GM23248 (cell line): ENCODE measurements at regions not wholly inside any gene's neighbourhood (a gene's known extent, or its start where the extent isn't known, plus 50 kb on each side); places are given as distances from the start of the nearest gene placed in this dataset.

Source experiments
- EZH2 ChIP-seq: fragments of 200-600 bp; sonication (generic); IDR thresholded peaks from 2 replicates; pipeline ENCODE4 v1.6.1; 2018; ENCODE audit warnings: antibody characterized with exemption, mild to moderate bottlenecking; ENCODE audit not compliant: insufficient read depth, poor library complexity, severe bottlenecking
- EZH2phosphoT487 ChIP-seq: fragments of 200-600 bp; sonication (generic); IDR thresholded peaks from 2 replicates; pipeline ENCODE4 v1.6.1; 2018; ENCODE audit warnings: antibody characterized with exemption, moderate library complexity, mild to moderate bottlenecking, low read depth; ENCODE audit not compliant: insufficient read depth

DNA sequence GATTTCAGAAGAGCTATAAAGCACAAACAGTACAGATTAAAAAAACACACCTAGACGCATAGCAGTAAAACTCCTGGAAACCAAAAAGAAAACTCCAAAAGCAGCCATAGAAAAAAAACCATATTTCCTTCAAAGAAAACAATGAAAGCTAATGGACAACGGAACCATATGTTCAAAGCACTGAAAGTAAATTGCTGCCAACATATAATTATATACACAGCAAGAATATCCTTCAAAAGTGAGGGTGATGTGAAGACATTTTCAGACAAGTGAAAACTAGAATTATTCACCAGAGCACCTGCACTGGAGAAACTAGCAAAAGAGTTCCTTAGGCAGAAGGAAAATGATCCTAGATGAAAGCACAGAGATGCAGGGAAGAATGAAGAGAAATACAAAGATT is 58.2 kb upstream of the PCSK6 start:
- TF ChIP-seq EZH2phosphoT487 (no peak), EZH2 (no peak)
